ENCODE measurements at regions not wholly inside any gene's neighbourhood (a gene's known extent, or its start where the extent isn't known, plus 50 kb on each side); places are given as distances from the start of the nearest gene placed in this dataset.

- intact Hi-C loops (cut with micrococcal nuclease): no loop called here
Measured at GRCh38 chr2:185404578-185404977, 334.0 kb upstream of the FSIP2 start.

GRCh38 chr2:185417111-185417510 lies 321.5 kb upstream of the FSIP2 start:
- Histone ChIP-seq H3K36me3 (ENCODE audit: control insufficient read depth in 1 of 2, insufficient read depth in 2 of 2, low read length in 2 of 2) (no peaks in the 10 kb centered on the region), H3K27ac (ENCODE audit: low read depth, low read length) (no peak overlapping the region), H3K9me3 (ENCODE audit: control insufficient read depth in 1 of 2, insufficient read depth in 1 of 2, low read depth in 1 of 2, low read length in 2 of 2) (no peaks in the 10 kb centered on the region), H4K20me1 (ENCODE audit: insufficient read depth) (no peaks in the 10 kb centered on the region), H3K4me1 (ENCODE audit: control insufficient read depth in 1 of 2, insufficient read depth in 2 of 2, low read length in 2 of 2) (no peaks in the 10 kb centered on the region), H3K79me2 (ENCODE audit: insufficient read depth, low read length) (no peaks in the 10 kb centered on the region), H2AFZ (ENCODE audit: low read depth, low read length, poor library complexity, severe bottlenecking) (no peak overlapping the region), H3K9me2 (ENCODE audit: insufficient read depth) (no peaks in the 10 kb centered on the region), H3K4me3 (replicated peaks in 1 of 2; ENCODE audit: low read depth in 1 of 2, low read length in 2 of 2) (no peak overlapping the region), H3K9ac (ENCODE audit: low read length) (no peak overlapping the region), H3K27me3 (ENCODE audit: insufficient read depth, low read length) (no peaks in the 10 kb centered on the region), H3K4me2 (ENCODE audit: low read length) (no peak overlapping the region)
- ChIA-PET RAD21 (ENCODE audit: low non-redundant PET in 1 of 2, low total read pairs in 2 of 2, uncharacterized antibody in 2 of 2, unreplicated experiment in 2 of 2) (no interaction called here), CTCF (no interaction called here), POLR2A (no interaction called here)
- intact Hi-C loops (cut with micrococcal nuclease): no loop called here
- DNase-seq (ENCODE audit: low read depth, low spot score): no peak
- ATAC-seq: no peak
- BruUV-seq (replicated peaks): no TSS peak
- TF ChIP-seq, protein P1, sequence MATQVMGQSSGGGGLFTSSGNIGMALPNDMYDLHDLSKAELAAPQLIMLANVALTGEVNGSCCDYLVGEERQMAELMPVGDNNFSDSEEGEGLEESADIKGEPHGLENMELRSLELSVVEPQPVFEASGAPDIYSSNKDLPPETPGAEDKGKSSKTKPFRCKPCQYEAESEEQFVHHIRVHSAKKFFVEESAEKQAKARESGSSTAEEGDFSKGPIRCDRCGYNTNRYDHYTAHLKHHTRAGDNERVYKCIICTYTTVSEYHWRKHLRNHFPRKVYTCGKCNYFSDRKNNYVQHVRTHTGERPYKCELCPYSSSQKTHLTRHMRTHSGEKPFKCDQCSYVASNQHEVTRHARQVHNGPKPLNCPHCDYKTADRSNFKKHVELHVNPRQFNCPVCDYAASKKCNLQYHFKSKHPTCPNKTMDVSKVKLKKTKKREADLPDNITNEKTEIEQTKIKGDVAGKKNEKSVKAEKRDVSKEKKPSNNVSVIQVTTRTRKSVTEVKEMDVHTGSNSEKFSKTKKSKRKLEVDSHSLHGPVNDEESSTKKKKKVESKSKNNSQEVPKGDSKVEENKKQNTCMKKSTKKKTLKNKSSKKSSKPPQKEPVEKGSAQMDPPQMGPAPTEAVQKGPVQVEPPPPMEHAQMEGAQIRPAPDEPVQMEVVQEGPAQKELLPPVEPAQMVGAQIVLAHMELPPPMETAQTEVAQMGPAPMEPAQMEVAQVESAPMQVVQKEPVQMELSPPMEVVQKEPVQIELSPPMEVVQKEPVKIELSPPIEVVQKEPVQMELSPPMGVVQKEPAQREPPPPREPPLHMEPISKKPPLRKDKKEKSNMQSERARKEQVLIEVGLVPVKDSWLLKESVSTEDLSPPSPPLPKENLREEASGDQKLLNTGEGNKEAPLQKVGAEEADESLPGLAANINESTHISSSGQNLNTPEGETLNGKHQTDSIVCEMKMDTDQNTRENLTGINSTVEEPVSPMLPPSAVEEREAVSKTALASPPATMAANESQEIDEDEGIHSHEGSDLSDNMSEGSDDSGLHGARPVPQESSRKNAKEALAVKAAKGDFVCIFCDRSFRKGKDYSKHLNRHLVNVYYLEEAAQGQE (IDR thresholded peaks at IDR 0.05; ENCODE audit: low read depth): no peak
- no peak for TF ChIP-seq JUND (IDR thresholded peaks at IDR 0.05)
- TF ChIP-seq SIN3A (IDR thresholded peaks at IDR 0.05; ENCODE audit: low read depth): no peak
- TF ChIP-seq YY1 (IDR thresholded peaks at IDR 0.05; ENCODE audit: extremely low read depth, insufficient replicate concordance, low read depth, low read length): no peak
- TF ChIP-seq, protein P2, sequence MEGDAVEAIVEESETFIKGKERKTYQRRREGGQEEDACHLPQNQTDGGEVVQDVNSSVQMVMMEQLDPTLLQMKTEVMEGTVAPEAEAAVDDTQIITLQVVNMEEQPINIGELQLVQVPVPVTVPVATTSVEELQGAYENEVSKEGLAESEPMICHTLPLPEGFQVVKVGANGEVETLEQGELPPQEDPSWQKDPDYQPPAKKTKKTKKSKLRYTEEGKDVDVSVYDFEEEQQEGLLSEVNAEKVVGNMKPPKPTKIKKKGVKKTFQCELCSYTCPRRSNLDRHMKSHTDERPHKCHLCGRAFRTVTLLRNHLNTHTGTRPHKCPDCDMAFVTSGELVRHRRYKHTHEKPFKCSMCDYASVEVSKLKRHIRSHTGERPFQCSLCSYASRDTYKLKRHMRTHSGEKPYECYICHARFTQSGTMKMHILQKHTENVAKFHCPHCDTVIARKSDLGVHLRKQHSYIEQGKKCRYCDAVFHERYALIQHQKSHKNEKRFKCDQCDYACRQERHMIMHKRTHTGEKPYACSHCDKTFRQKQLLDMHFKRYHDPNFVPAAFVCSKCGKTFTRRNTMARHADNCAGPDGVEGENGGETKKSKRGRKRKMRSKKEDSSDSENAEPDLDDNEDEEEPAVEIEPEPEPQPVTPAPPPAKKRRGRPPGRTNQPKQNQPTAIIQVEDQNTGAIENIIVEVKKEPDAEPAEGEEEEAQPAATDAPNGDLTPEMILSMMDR (IDR thresholded peaks at IDR 0.05 in 2 of 3, conservative IDR thresholded peaks at IDR 0.05 in 1 of 3; ENCODE audit: borderline replicate concordance in 1 of 3, insufficient read depth in 1 of 3, low read depth in 2 of 3, low read length in 2 of 3): no peak
- TF ChIP-seq TCF7L2 (IDR thresholded peaks at IDR 0.05; ENCODE audit: borderline replicate concordance, extremely low read depth, insufficient read depth, insufficient read length): no peak
- TF ChIP-seq POLR2AphosphoS5 (IDR thresholded peaks at IDR 0.05; ENCODE audit: low read depth, low read length): no peak
- TF ChIP-seq SRF (IDR thresholded peaks at IDR 0.05; ENCODE audit: low read depth): no peak
- TF ChIP-seq RAD21 (IDR thresholded peaks at IDR 0.05; ENCODE audit: low read depth): no peak

More at GRCh38 chr2:185404578-185404977, 334.0 kb upstream of the FSIP2 start:
- Histone ChIP-seq H4K20me1 (ENCODE audit: insufficient read depth) (no peaks in the 10 kb centered on the region), H3K4me3 (replicated peaks in 1 of 2; ENCODE audit: low read depth in 1 of 2, low read length in 2 of 2) (no peak overlapping the region), H3K9ac (ENCODE audit: low read length) (no peak overlapping the region), H3K9me3 (ENCODE audit: control insufficient read depth in 1 of 2, insufficient read depth in 1 of 2, low read depth in 1 of 2, low read length in 2 of 2) (no peaks in the 10 kb centered on the region), H3K27ac (ENCODE audit: low read depth, low read length) (no peak overlapping the region), H3K27me3 (ENCODE audit: insufficient read depth, low read length) (no peaks in the 10 kb centered on the region), H3K4me1 (ENCODE audit: control insufficient read depth in 1 of 2, insufficient read depth in 2 of 2, low read length in 2 of 2) (no peaks in the 10 kb centered on the region), H3K79me2 (ENCODE audit: insufficient read depth, low read length) (no peaks in the 10 kb centered on the region), H3K9me2 (ENCODE audit: insufficient read depth) (no peaks in the 10 kb centered on the region), H3K36me3 (ENCODE audit: control insufficient read depth in 1 of 2, insufficient read depth in 2 of 2, low read length in 2 of 2) (no peaks in the 10 kb centered on the region), H2AFZ (ENCODE audit: low read depth, low read length, poor library complexity, severe bottlenecking) (peak overlapping the region; percentile 67), H3K4me2 (ENCODE audit: low read length) (no peak overlapping the region)
- ChIA-PET CTCF (no interaction called here), POLR2A (no interaction called here), RAD21 (ENCODE audit: low non-redundant PET in 1 of 2, low total read pairs in 2 of 2, uncharacterized antibody in 2 of 2, unreplicated experiment in 2 of 2) (no interaction called here)
- ATAC-seq (no peak), DNase-seq (ENCODE audit: low read depth, low spot score) (no peak)
- BruUV-seq (replicated peaks): no TSS peak
- TF ChIP-seq POLR2A (IDR thresholded peaks at IDR 0.05; ENCODE audit: borderline replicate concordance, extremely low read depth, insufficient read depth, insufficient read length): no peak
- TF ChIP-seq, protein P2 (IDR thresholded peaks at IDR 0.05 in 2 of 3, conservative IDR thresholded peaks at IDR 0.05 in 1 of 3; ENCODE audit: borderline replicate concordance in 1 of 3, insufficient read depth in 1 of 3, low read depth in 2 of 3, low read length in 2 of 3): peak in 1 of 3 experiments; percentile 18; a peak in 1 of 6 replicates
- TF ChIP-seq RAD21 (IDR thresholded peaks at IDR 0.05; ENCODE audit: low read depth): peak; percentile 18; the same call in 1 of the 2 replicates
- TF ChIP-seq SIN3A (IDR thresholded peaks at IDR 0.05; ENCODE audit: low read depth): no peak

All from HCT116 (cell line).